ENCODE measurements at regions not wholly inside any gene's neighbourhood (a gene's known extent, or its start where the extent isn't known, plus 50 kb on each side); places are given as distances from the start of the nearest gene placed in this dataset.

GRCh38 chr6:12509060-12509459, 207.5 kb upstream of the PHACTR1 start:
- Mint-ChIP-seq H3K9me3 (ENCODE audit: insufficient read depth) (no peaks in the 10 kb centered on the region), H3K36me3 (ENCODE audit: low read depth) (no peaks in the 10 kb centered on the region)

GRCh38 chr6:12516070-12516469, 200.5 kb upstream of the PHACTR1 start:
- no peaks in the 10 kb centered on the region for H3K36me3 Mint-ChIP-seq (ENCODE audit: low read depth)
- H3K27me3 Mint-ChIP-seq (ENCODE audit: low read depth): no peaks in the 10 kb centered on the region
- ATAC-seq (no peak), DNase-seq (no peak)
- ChIA-PET CTCF (no interaction called here), POLR2A (no interaction called here)
- no peak overlapping the region for H3K4me3 Mint-ChIP-seq
- no peaks in the 10 kb centered on the region for H3K4me1 Mint-ChIP-seq (ENCODE audit: low read depth)
- no peak overlapping the region for H3K27ac Mint-ChIP-seq
- no peaks in the 10 kb centered on the region for H3K9me3 Mint-ChIP-seq (ENCODE audit: insufficient read depth)

More at GRCh38 chr6:12509060-12509459, 207.5 kb upstream of the PHACTR1 start:
- POLR2A ChIA-PET: no interaction called here
- CTCF ChIA-PET: no interaction called here
- no peak overlapping the region for H3K27ac Mint-ChIP-seq
- H3K4me1 Mint-ChIP-seq (ENCODE audit: low read depth): no peaks in the 10 kb centered on the region
- H3K4me3 Mint-ChIP-seq: no peak overlapping the region
- DNase-seq: no peak
- peaks cover 2% of the 10 kb centered on the region for H3K27me3 Mint-ChIP-seq (ENCODE audit: low read depth)
- no peak for ATAC-seq

GRCh38 chr6:12522347-12522746, 194.2 kb upstream of the PHACTR1 start:
- CTCF ChIA-PET: no interaction called here
- Mint-ChIP-seq H3K4me3 (no peak overlapping the region), H3K27me3 (ENCODE audit: low read depth) (peaks cover 3% of the 10 kb centered on the region), H3K36me3 (ENCODE audit: low read depth) (no peaks in the 10 kb centered on the region), H3K4me1 (ENCODE audit: low read depth) (no peaks in the 10 kb centered on the region), H3K27ac (no peak overlapping the region), H3K9me3 (ENCODE audit: insufficient read depth) (no peaks in the 10 kb centered on the region)
- POLR2A ChIA-PET: no interaction called here
- DNase-seq (no peak), ATAC-seq (no peak)

- H3K4me3 Mint-ChIP-seq: no peak overlapping the region
- no peaks in the 10 kb centered on the region for H3K4me1 Mint-ChIP-seq (ENCODE audit: low read depth)
- no peak for DNase-seq
- H3K27ac Mint-ChIP-seq: no peak overlapping the region
- ChIA-PET CTCF (no interaction called here), POLR2A (no interaction called here)
- H3K27me3 Mint-ChIP-seq (ENCODE audit: low read depth): peaks cover 3% of the 10 kb centered on the region
- no peak for ATAC-seq
- H3K9me3 Mint-ChIP-seq (ENCODE audit: insufficient read depth): no peaks in the 10 kb centered on the region
- H3K36me3 Mint-ChIP-seq (ENCODE audit: low read depth): no peaks in the 10 kb centered on the region
These were observed 192.8 kb upstream of the PHACTR1 start for GRCh38 chr6:12523726-12524125.

GRCh38 chr6:12525276-12525675, 191.3 kb upstream of the PHACTR1 start:
- ATAC-seq (no peak), DNase-seq (no peak)
- Mint-ChIP-seq H3K27me3 (ENCODE audit: low read depth) (peaks cover 3% of the 10 kb centered on the region), H3K27ac (no peak overlapping the region), H3K36me3 (ENCODE audit: low read depth) (no peaks in the 10 kb centered on the region), H3K9me3 (ENCODE audit: insufficient read depth) (no peaks in the 10 kb centered on the region), H3K4me3 (no peak overlapping the region), H3K4me1 (ENCODE audit: low read depth) (no peaks in the 10 kb centered on the region)
- ChIA-PET CTCF (no interaction called here), POLR2A (no interaction called here)

- POLR2A ChIA-PET: no interaction called here
- DNase-seq: no peak
- CTCF ChIA-PET: no interaction called here
These were observed 189.2 kb upstream of the PHACTR1 start for GRCh38 chr6:12527339-12527738.

GRCh38 chr6:12528136-12528535, 188.4 kb upstream of the PHACTR1 start:
- no peaks in the 10 kb centered on the region for H3K9me3 Mint-ChIP-seq (ENCODE audit: insufficient read depth)
- ChIA-PET CTCF (no interaction called here), POLR2A (no interaction called here)
- H3K27ac Mint-ChIP-seq: no peak overlapping the region
- H3K4me3 Mint-ChIP-seq: no peak overlapping the region
- no peaks in the 10 kb centered on the region for H3K4me1 Mint-ChIP-seq (ENCODE audit: low read depth)
- peaks cover 3% of the 10 kb centered on the region for H3K27me3 Mint-ChIP-seq (ENCODE audit: low read depth)
- no peaks in the 10 kb centered on the region for H3K36me3 Mint-ChIP-seq (ENCODE audit: low read depth)
- no peak for DNase-seq
- no peak for ATAC-seq

More at GRCh38 chr6:12527339-12527738, 189.2 kb upstream of the PHACTR1 start:
- Mint-ChIP-seq H3K36me3 (ENCODE audit: low read depth) (no peaks in the 10 kb centered on the region), H3K9me3 (ENCODE audit: insufficient read depth) (no peaks in the 10 kb centered on the region), H3K4me1 (ENCODE audit: low read depth) (no peaks in the 10 kb centered on the region), H3K4me3 (no peak overlapping the region), H3K27ac (no peak overlapping the region), H3K27me3 (ENCODE audit: low read depth) (peaks cover 3% of the 10 kb centered on the region)
- ATAC-seq: no peak

- no peaks in the 10 kb centered on the region for H3K4me1 Mint-ChIP-seq (ENCODE audit: low read depth)
- ChIA-PET POLR2A (no interaction called here), CTCF (no interaction called here)
- no peaks in the 10 kb centered on the region for H3K9me3 Mint-ChIP-seq (ENCODE audit: insufficient read depth)
- H3K4me3 Mint-ChIP-seq: no peak overlapping the region
- ATAC-seq (no peak), DNase-seq (no peak)
- H3K36me3 Mint-ChIP-seq (ENCODE audit: low read depth): no peaks in the 10 kb centered on the region
- no peak overlapping the region for H3K27ac Mint-ChIP-seq
- H3K27me3 Mint-ChIP-seq (ENCODE audit: low read depth): peaks cover 3% of the 10 kb centered on the region
These were observed 187.8 kb upstream of the PHACTR1 start for GRCh38 chr6:12528581-12529363.

- no peak for ATAC-seq
- ChIA-PET CTCF (no interaction called here), POLR2A (no interaction called here)
- Mint-ChIP-seq H3K4me3 (no peak overlapping the region), H3K27me3 (ENCODE audit: low read depth) (peaks cover 2% of the 10 kb centered on the region), H3K27ac (no peak overlapping the region), H3K9me3 (ENCODE audit: insufficient read depth) (no peaks in the 10 kb centered on the region), H3K36me3 (ENCODE audit: low read depth) (no peaks in the 10 kb centered on the region), H3K4me1 (ENCODE audit: low read depth) (no peaks in the 10 kb centered on the region)
- no peak for DNase-seq
These were observed 187.1 kb upstream of the PHACTR1 start for GRCh38 chr6:12529364-12530019.

GRCh38 chr6:12530345-12530744, 186.2 kb upstream of the PHACTR1 start:
- Mint-ChIP-seq H3K9me3 (ENCODE audit: insufficient read depth) (no peaks in the 10 kb centered on the region), H3K27me3 (ENCODE audit: low read depth) (no peaks in the 10 kb centered on the region), H3K27ac (no peak overlapping the region), H3K4me3 (no peak overlapping the region), H3K36me3 (ENCODE audit: low read depth) (no peaks in the 10 kb centered on the region), H3K4me1 (ENCODE audit: low read depth) (no peaks in the 10 kb centered on the region)
- POLR2A ChIA-PET: no interaction called here
- ATAC-seq (no peak), DNase-seq (no peak)
- CTCF ChIA-PET: no interaction called here

GRCh38 chr6:12533586-12533985, 183.0 kb upstream of the PHACTR1 start:
- no peaks in the 10 kb centered on the region for H3K4me1 Mint-ChIP-seq (ENCODE audit: low read depth)
- H3K27me3 Mint-ChIP-seq (ENCODE audit: low read depth): no peaks in the 10 kb centered on the region
- H3K36me3 Mint-ChIP-seq (ENCODE audit: low read depth): no peaks in the 10 kb centered on the region
- ChIA-PET CTCF (no interaction called here), POLR2A (no interaction called here)
- H3K4me3 Mint-ChIP-seq: no peak overlapping the region
- DNase-seq (no peak), ATAC-seq (no peak)
- H3K27ac Mint-ChIP-seq: no peak overlapping the region
- no peaks in the 10 kb centered on the region for H3K9me3 Mint-ChIP-seq (ENCODE audit: insufficient read depth)

- H3K27me3 Mint-ChIP-seq (ENCODE audit: low read depth): no peaks in the 10 kb centered on the region
These were observed 182.3 kb upstream of the PHACTR1 start for GRCh38 chr6:12534069-12534853.

More at GRCh38 chr6:12534069-12534853, 182.3 kb upstream of the PHACTR1 start:
- DNase-seq (no peak), ATAC-seq (no peak)
- Mint-ChIP-seq H3K4me3 (no peak overlapping the region), H3K36me3 (ENCODE audit: low read depth) (no peaks in the 10 kb centered on the region), H3K4me1 (ENCODE audit: low read depth) (no peaks in the 10 kb centered on the region), H3K27ac (no peak overlapping the region), H3K9me3 (ENCODE audit: insufficient read depth) (no peaks in the 10 kb centered on the region)
- POLR2A ChIA-PET: no interaction called here
- CTCF ChIA-PET: no interaction called here
